Endothelial cell (in vitro differentiated cells): ENCODE measurements at regions not wholly inside any gene's neighbourhood (a gene's known extent, or its start where the extent isn't known, plus 50 kb on each side); places are given as distances from the start of the nearest gene placed in this dataset.

Experiments
- DNase-seq: peaks from one replicate; pipeline ENCODE4 v3.0.0; 2021; ENCODE audit warnings: low spot score
- H3K27ac Mint-ChIP-seq: one replicate; pipeline ENCODE4 v1.8.0; 2021; ENCODE audit warnings: mixed read lengths, inconsistent platforms; ENCODE audit not compliant: unreplicated experiment
- H3K27me3 Mint-ChIP-seq: one replicate; pipeline ENCODE4 v1.8.0; 2021; ENCODE audit warnings: mild to moderate bottlenecking, moderate library complexity, mixed read lengths, inconsistent platforms; ENCODE audit not compliant: unreplicated experiment
- H3K36me3 Mint-ChIP-seq: one replicate; pipeline ENCODE4 v1.8.0; 2021; ENCODE audit warnings: mild to moderate bottlenecking, low read depth, mixed read lengths, inconsistent platforms; ENCODE audit not compliant: unreplicated experiment
- H3K4me1 Mint-ChIP-seq: one replicate; pipeline ENCODE4 v1.8.0; 2021; ENCODE audit warnings: mild to moderate bottlenecking, mixed read lengths, inconsistent platforms; ENCODE audit not compliant: unreplicated experiment
- H3K4me3 Mint-ChIP-seq: one replicate; pipeline ENCODE4 v1.8.0; 2021; ENCODE audit warnings: mild to moderate bottlenecking, mixed read lengths, inconsistent platforms; ENCODE audit not compliant: unreplicated experiment
- H3K9me3 Mint-ChIP-seq: one replicate; pipeline ENCODE4 v1.8.0; 2021; ENCODE audit warnings: mixed read lengths, inconsistent platforms; ENCODE audit not compliant: unreplicated experiment
- CTCF ChIP-seq: fragments of 200-600 bp; sonication (generic); IDR thresholded peaks from one replicate; pipeline ENCODE4 v1.5.0; 2021; ENCODE audit warnings: antibody characterized with exemption; ENCODE audit not compliant: unreplicated experiment

GRCh38 chr2:11065833-11066485 lies 89.3 kb upstream of the SLC66A3 start:
- no peak for DNase-seq
- Mint-ChIP-seq H3K27me3 (peaks cover 6% of the 10 kb centered on the region), H3K36me3 (no peaks in the 10 kb centered on the region), H3K4me1 (no peaks in the 10 kb centered on the region), H3K9me3 (no peaks in the 10 kb centered on the region), H3K4me3 (no peak overlapping the region), H3K27ac (no peak overlapping the region)
- no peak for TF ChIP-seq CTCF

GRCh38 chr2:11067221-11068078 lies 87.8 kb upstream of the SLC66A3 start:
- peaks cover 5% of the 10 kb centered on the region for H3K4me1 Mint-ChIP-seq

GRCh38 chr2:11068079-11068741 lies 87.1 kb upstream of the SLC66A3 start:
- Mint-ChIP-seq H3K27me3 (peaks cover 6% of the 10 kb centered on the region), H3K27ac (no peak overlapping the region), H3K36me3 (no peaks in the 10 kb centered on the region), H3K4me3 (no peak overlapping the region), H3K9me3 (no peaks in the 10 kb centered on the region), H3K4me1 (peaks cover 13% of the 10 kb centered on the region)
- no peak for DNase-seq
- no peak for TF ChIP-seq CTCF

More at GRCh38 chr2:11067221-11068078, 87.8 kb upstream of the SLC66A3 start:
- no peak overlapping the region for H3K4me3 Mint-ChIP-seq
- no peak for TF ChIP-seq CTCF
- H3K9me3 Mint-ChIP-seq, result no peaks in the 10 kb centered on the region
- no peak for DNase-seq
- H3K27ac Mint-ChIP-seq, result no peak overlapping the region
- H3K27me3 Mint-ChIP-seq, result peaks cover 6% of the 10 kb centered on the region
- H3K36me3 Mint-ChIP-seq, result no peaks in the 10 kb centered on the region

GRCh38 chr2:11068856-11069526 lies 86.3 kb upstream of the SLC66A3 start:
- Mint-ChIP-seq H3K36me3 (no peaks in the 10 kb centered on the region), H3K27ac (no peak overlapping the region), H3K9me3 (no peaks in the 10 kb centered on the region), H3K27me3 (peaks cover 6% of the 10 kb centered on the region), H3K4me1 (peaks cover 16% of the 10 kb centered on the region), H3K4me3 (no peak overlapping the region)
- no peak for DNase-seq
- TF ChIP-seq CTCF, result no peak
